Upper lobe of left lung (tissue), 4 donors: ENCODE measurements at regions not wholly inside any gene's neighbourhood (a gene's known extent, or its start where the extent isn't known, plus 50 kb on each side); places are given as distances from the start of the nearest gene placed in this dataset.

ENCODE experiments used
- EP300 ChIP-seq, 4 donors: sonication (generic); formaldehyde crosslinking; IDR thresholded peaks; one replicate each; pipeline ENCODE4 v1.5.1; 2017; ENCODE audit warnings: antibody characterized with exemption in 4 of 4, control low read depth in 2 of 4
- POLR2A ChIP-seq, 4 donors: fragments of 450-650 bp; IDR thresholded peaks; one replicate each; pipeline ENCODE4 v1.5.1; 2016 to 2017; ENCODE audit warnings: antibody characterized with exemption in 4 of 4, mild to moderate bottlenecking in 2 of 4
- POLR2AphosphoS5 ChIP-seq, 2 donors: sonication (generic); formaldehyde crosslinking; IDR thresholded peaks; one replicate each; pipeline ENCODE4 v1.5.1; 2017; ENCODE audit warnings: antibody characterized with exemption in 2 of 2
- TF ChIP-seq, protein P1 (sequence below), 6 experiments: fragments of 450-650 bp in 4 of 6; fragments of 200-600 bp in 2 of 6; sonication (generic) in 2 of 6; IDR thresholded peaks; one replicate each; pipeline ENCODE4 v1.5.1; 2016 to 2019; ENCODE audit warnings: antibody characterized with exemption in 6 of 6

DNA sequence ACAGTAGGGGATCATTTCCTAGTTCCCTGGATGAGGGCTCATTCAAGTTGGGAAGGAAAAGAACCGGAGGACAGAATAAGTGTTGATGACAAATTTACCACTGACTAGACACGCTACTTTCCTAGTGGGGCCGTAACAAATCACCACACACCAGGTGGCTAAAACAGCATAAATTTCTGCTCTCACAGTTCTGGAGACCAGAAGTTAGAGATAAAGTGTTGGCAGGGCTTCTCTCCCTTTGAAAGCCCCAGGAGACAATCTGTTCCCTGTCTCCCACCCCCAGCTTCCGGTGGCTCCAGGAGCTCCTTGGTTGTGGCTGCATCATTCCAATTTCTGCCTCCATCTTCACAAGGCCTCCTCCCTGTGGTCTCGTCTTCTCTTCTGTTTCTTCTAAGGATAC, 65.4 kb upstream of the ARGLU1 start:
- TF ChIP-seq POLR2AphosphoS5 (IDR thresholded peaks at IDR 0.05): no peak
- TF ChIP-seq, protein P1, sequence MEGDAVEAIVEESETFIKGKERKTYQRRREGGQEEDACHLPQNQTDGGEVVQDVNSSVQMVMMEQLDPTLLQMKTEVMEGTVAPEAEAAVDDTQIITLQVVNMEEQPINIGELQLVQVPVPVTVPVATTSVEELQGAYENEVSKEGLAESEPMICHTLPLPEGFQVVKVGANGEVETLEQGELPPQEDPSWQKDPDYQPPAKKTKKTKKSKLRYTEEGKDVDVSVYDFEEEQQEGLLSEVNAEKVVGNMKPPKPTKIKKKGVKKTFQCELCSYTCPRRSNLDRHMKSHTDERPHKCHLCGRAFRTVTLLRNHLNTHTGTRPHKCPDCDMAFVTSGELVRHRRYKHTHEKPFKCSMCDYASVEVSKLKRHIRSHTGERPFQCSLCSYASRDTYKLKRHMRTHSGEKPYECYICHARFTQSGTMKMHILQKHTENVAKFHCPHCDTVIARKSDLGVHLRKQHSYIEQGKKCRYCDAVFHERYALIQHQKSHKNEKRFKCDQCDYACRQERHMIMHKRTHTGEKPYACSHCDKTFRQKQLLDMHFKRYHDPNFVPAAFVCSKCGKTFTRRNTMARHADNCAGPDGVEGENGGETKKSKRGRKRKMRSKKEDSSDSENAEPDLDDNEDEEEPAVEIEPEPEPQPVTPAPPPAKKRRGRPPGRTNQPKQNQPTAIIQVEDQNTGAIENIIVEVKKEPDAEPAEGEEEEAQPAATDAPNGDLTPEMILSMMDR (IDR thresholded peaks at IDR 0.05): no peak
- no peak for TF ChIP-seq POLR2A (IDR thresholded peaks at IDR 0.05)
- no peak for TF ChIP-seq EP300 (IDR thresholded peaks at IDR 0.05)
